SK-N-SH (cell line): ENCODE measurements at regions not wholly inside any gene's neighbourhood (a gene's known extent, or its start where the extent isn't known, plus 50 kb on each side); places are given as distances from the start of the nearest gene placed in this dataset.

Experiments
- CTCF ChIA-PET: fragments of 300-600, 350-600 bp; formaldehyde crosslinking; extraction: SDS; loops from one replicate; lab custom pipeline; 2021; lab: Yijun Ruan, JAX
- POLR2A ChIA-PET: fragments of 350-600 bp; sonication (Branson Sonifier 250); formaldehyde crosslinking; extraction: SDS; loops from one replicate; lab custom pipeline; 2020; ENCODE audit warnings: antibody characterized with exemption, inconsistent platforms; lab: Yijun Ruan, JAX
- DNase-seq: peaks from one replicate; pipeline ENCODE4 v3.0.0; 2012
- H2AFZ ChIP-seq: fragments of 200-600 bp; sonication (generic); 2 replicates; pipeline ENCODE4 v1.8.1; 2016; ENCODE audit warnings: antibody characterized with exemption, mild to moderate bottlenecking, low read depth
- H3F3A ChIP-seq: fragments of 200-600 bp; sonication (generic); replicated peaks from 2 replicates; pipeline ENCODE3; 2016; ENCODE audit warnings: antibody characterized with exemption, mild to moderate bottlenecking; ENCODE audit not compliant: insufficient read depth
- H3K27ac ChIP-seq, 2 experiments: fragments of 200-500 bp in 1 of 2; fragments of 200-600 bp in 1 of 2; sonication (Bioruptor generic) in 1 of 2; sonication (generic), shearing (Covaris generic) in 1 of 2; 2 replicates each; pipeline versions ENCODE4 v1.5.1 to v1.6.1; 2014 to 2016; ENCODE audit warnings: low read depth in 2 of 2, inconsistent platforms in 1 of 2, low read length in 1 of 2, mild to moderate bottlenecking in 1 of 2, mixed read lengths in 1 of 2
- H3K27me3 ChIP-seq: fragments of 200-600 bp; sonication (generic), shearing (Covaris generic); 2 replicates; pipeline ENCODE4 v1.6.1; 2016; ENCODE audit warnings: mixed run types; ENCODE audit not compliant: insufficient read depth
- H3K36me3 ChIP-seq, 2 experiments: fragments of 200-500 bp in 1 of 2; fragments of 200-600 bp in 1 of 2; sonication (Bioruptor generic) in 1 of 2; sonication (generic) in 1 of 2; replicated peaks in 1 of 2; 2 replicates each; pipeline versions ENCODE3 to v1.5.1; 2014 to 2016; ENCODE audit warnings: low read length in 1 of 2, mild to moderate bottlenecking in 1 of 2; ENCODE audit not compliant: insufficient read depth in 2 of 2, control insufficient read depth in 1 of 2
- H3K4me1 ChIP-seq, 2 experiments: fragments of 200-500 bp in 1 of 2; fragments of 200-600 bp in 1 of 2; sonication (Bioruptor generic) in 1 of 2; sonication (generic), shearing (Covaris generic) in 1 of 2; 2 replicates each; pipeline versions ENCODE4 v1.5.1 to v1.6.1; 2014 to 2016; ENCODE audit warnings: low read depth in 1 of 2, low read length in 1 of 2, mixed run types in 1 of 2; ENCODE audit not compliant: insufficient read depth in 2 of 2, control insufficient read depth in 1 of 2
- H3K4me2 ChIP-seq: fragments of 200-600 bp; sonication (generic), shearing (Covaris generic); 2 replicates; pipeline ENCODE4 v1.6.1; 2017; ENCODE audit warnings: mixed run types
- H3K4me3 ChIP-seq, 2 experiments: fragments of 200-500 bp in 1 of 2; fragments of 200-600 bp in 1 of 2; sonication (Bioruptor generic) in 1 of 2; sonication (generic), shearing (Covaris generic) in 1 of 2; 2 replicates each; pipeline versions ENCODE4 v1.5.1 to v1.8.1; 2014 to 2016; ENCODE audit warnings: low read depth in 2 of 2, inconsistent platforms in 1 of 2, low read length in 1 of 2, mild to moderate bottlenecking in 1 of 2, mixed read lengths in 1 of 2, moderate library complexity in 1 of 2
- H3K79me2 ChIP-seq: fragments of 200-600 bp; sonication (generic); 2 replicates; pipeline ENCODE4 v1.8.1; 2017; ENCODE audit warnings: mild to moderate bottlenecking; ENCODE audit not compliant: insufficient read depth
- H3K9ac ChIP-seq: fragments of 200-600 bp; sonication (generic); 2 replicates; pipeline ENCODE4 v1.6.1; 2017; ENCODE audit warnings: mixed run types
- H3K9me2 ChIP-seq: fragments of 200-600 bp; sonication (generic); 2 replicates; pipeline ENCODE4 v1.6.1; 2017; ENCODE audit warnings: mixed run types
- H3K9me3 ChIP-seq: fragments of 200-600 bp; sonication (generic); 2 replicates; pipeline ENCODE4 v1.6.1; 2017; ENCODE audit warnings: mixed run types, mild to moderate bottlenecking, moderate library complexity
- H4K20me1 ChIP-seq: fragments of 200-600 bp; sonication (generic); 2 replicates; pipeline ENCODE4 v1.6.1; 2017; ENCODE audit warnings: mild to moderate bottlenecking, mixed run types; ENCODE audit not compliant: insufficient read depth
- CHD2 ChIP-seq: fragments of 150-350 bp; IDR thresholded peaks from 2 replicates; pipeline ENCODE4 v1.6.1; 2018; ENCODE audit warnings: low read length; ENCODE audit not compliant: partially characterized antibody
- ELF1 ChIP-seq: IDR thresholded peaks from 2 replicates; pipeline ENCODE4 v1.4.0; 2012
- EP300 ChIP-seq, 2 experiments: IDR thresholded peaks; 2 replicates each; pipeline versions ENCODE4 v1.4.0 to v1.6.1; 2012; ENCODE audit warnings: borderline replicate concordance in 1 of 2, low read depth in 1 of 2, low read length in 1 of 2
- FOSL2 ChIP-seq: IDR thresholded peaks from 2 replicates; pipeline ENCODE4 v1.4.0; 2012; ENCODE audit warnings: low read depth, mild to moderate bottlenecking, moderate library complexity, borderline replicate concordance
- FOXJ3 ChIP-seq: sonication (generic); formaldehyde crosslinking; IDR thresholded peaks from 2 replicates; pipeline ENCODE4 v1.5.1; 2020; ENCODE audit warnings: mild to moderate bottlenecking, missing genetic modification reagents
- FOXM1 ChIP-seq: IDR thresholded peaks from 2 replicates; pipeline ENCODE4 v1.4.0; 2012; ENCODE audit warnings: low read depth, mild to moderate bottlenecking
- MEF2A ChIP-seq: IDR thresholded peaks from 2 replicates; pipeline ENCODE4 v1.4.0; 2012; ENCODE audit warnings: low read depth, borderline replicate concordance
- NFIC ChIP-seq: IDR thresholded peaks from 2 replicates; pipeline ENCODE4 v1.4.0; 2012; ENCODE audit warnings: borderline replicate concordance
- NRF1 ChIP-seq: IDR thresholded peaks from 2 replicates; pipeline ENCODE4 v1.6.1; 2012; ENCODE audit warnings: low read depth, mild to moderate bottlenecking, low read length
- REST ChIP-seq: IDR thresholded peaks from 2 replicates; pipeline ENCODE4 v1.6.1; 2012; ENCODE audit warnings: mild to moderate bottlenecking, low read depth, low read length, moderate library complexity
- RXRA ChIP-seq: IDR thresholded peaks from 2 replicates; pipeline ENCODE4 v1.4.0; 2012; ENCODE audit warnings: low read depth, mild to moderate bottlenecking, borderline replicate concordance
- SIN3A ChIP-seq: IDR thresholded peaks from 2 replicates; pipeline ENCODE4 v1.6.1; 2012; ENCODE audit warnings: low read depth, mild to moderate bottlenecking, low read length, moderate library complexity, borderline replicate concordance
- TCF12 ChIP-seq: IDR thresholded peaks from 2 replicates; pipeline ENCODE4 v1.4.0; 2012
- YY1 ChIP-seq: IDR thresholded peaks from 2 replicates; pipeline ENCODE4 v1.4.0; 2012; ENCODE audit warnings: low read depth, mild to moderate bottlenecking
- ZBTB33 ChIP-seq: IDR thresholded peaks from 2 replicates; pipeline ENCODE4 v1.4.0; 2012; ENCODE audit warnings: low read depth, borderline replicate concordance
- WGBS: methylation state at CpG from one replicate; pipeline ENCODE4 v1.1.6; 2017; ENCODE audit warnings: low lambda C conversion rate; 5-methylcytosine and 5-hydroxymethylcytosine counted together

- Histone ChIP-seq H3K4me1 (no peaks in the 10 kb centered on the region; a peak in 1 of 4 replicates), H3F3A (no peaks in the 10 kb centered on the region), H3K27me3 (peaks cover 13% of the 10 kb centered on the region; the same call in 1 of the 2 replicates), H3K9me3 (no peaks in the 10 kb centered on the region), H3K9me2 (no peaks in the 10 kb centered on the region), H3K4me3 (no peak overlapping the region), H3K4me2 (no peak overlapping the region), H2AFZ (no peak overlapping the region), H3K9ac (no peak overlapping the region), H3K27ac (no peak overlapping the region), H3K36me3 (no peaks in the 10 kb centered on the region), H4K20me1 (no peaks in the 10 kb centered on the region), H3K79me2 (no peaks in the 10 kb centered on the region)
- CTCF ChIA-PET, result no interaction called here
- DNase-seq, result no peak
- no peak for TF ChIP-seq MEF2A
- TF ChIP-seq ELF1, result no peak
- TF ChIP-seq TCF12, result no peak
- no peak for TF ChIP-seq FOXJ3 (CRISPR knock-in tag)
- no peak for TF ChIP-seq YY1
- TF ChIP-seq NFIC, result no peak
- TF ChIP-seq RXRA, result no peak
- no peak for TF ChIP-seq CHD2
- 30% methylated on average over 3 of the region's 3 CpGs for WGBS
- POLR2A ChIA-PET, result no interaction called here
Measured at GRCh38 chr14:34067587-34067986, 116.7 kb upstream of the EGLN3 start.

- 64% methylated on average over 4 of the region's 4 CpGs for WGBS
- Histone ChIP-seq H3K79me2 (no peaks in the 10 kb centered on the region), H3K27me3 (peaks cover 13% of the 10 kb centered on the region; the same call in 1 of the 2 replicates), H3K4me2 (no peak overlapping the region), H4K20me1 (no peaks in the 10 kb centered on the region), H3K4me3 (no peak overlapping the region), H3K9ac (no peak overlapping the region), H3K27ac (no peak overlapping the region), H3K4me1 (no peaks in the 10 kb centered on the region; a peak in 1 of 4 replicates), H2AFZ (no peak overlapping the region), H3K36me3 (no peaks in the 10 kb centered on the region), H3K9me2 (no peaks in the 10 kb centered on the region), H3K9me3 (no peaks in the 10 kb centered on the region), H3F3A (peaks cover 4% of the 10 kb centered on the region)
- ChIA-PET POLR2A (no interaction called here), CTCF (interaction anchor here (2.1 kb wide), 1 partner anchor 33 kb away, joined by 6 read pairs; no protein-coding TSS in a partner anchor)
- no peak for TF ChIP-seq REST
- no peak for TF ChIP-seq NRF1
- TF ChIP-seq SIN3A, result no peak
- TF ChIP-seq ELF1, result no peak
- no peak for TF ChIP-seq FOXM1
- TF ChIP-seq FOSL2, result no peak
- no peak for TF ChIP-seq EP300 (IDR thresholded peaks at IDR 0.05; ENCODE audit: borderline replicate concordance in 1 of 2, low read depth in 1 of 2, low read length in 1 of 2)
- TF ChIP-seq RXRA, result no peak
- TF ChIP-seq FOXJ3 (CRISPR knock-in tag), result no peak
- no peak for TF ChIP-seq ZBTB33
- no peak for DNase-seq
Measured at GRCh38 chr14:34065690-34066391, 115.0 kb upstream of the EGLN3 start.
